ENCODE measurements at regions not wholly inside any gene's neighbourhood (a gene's known extent, or its start where the extent isn't known, plus 50 kb on each side); places are given as distances from the start of the nearest gene placed in this dataset.

DNA sequence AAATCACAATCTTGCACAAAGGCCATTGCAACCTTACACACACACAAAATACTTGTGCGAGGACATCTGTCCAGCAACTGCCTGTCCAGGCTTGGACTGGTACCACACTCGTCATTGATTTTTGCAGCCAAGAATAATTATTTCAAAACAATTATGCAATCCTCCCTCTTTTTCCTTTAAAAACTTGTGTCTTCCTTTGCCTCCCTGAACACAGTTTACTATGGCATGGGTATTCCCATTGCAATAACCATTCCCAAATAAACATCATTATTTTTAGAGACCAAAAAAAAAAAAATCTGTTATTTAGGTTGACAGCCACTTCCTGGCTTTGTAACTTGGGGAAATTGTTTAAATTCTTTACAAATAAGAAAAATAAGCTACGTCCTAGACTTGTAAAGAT lies 54.0 kb downstream of the C11orf91 start:
- DNase-seq (no peak), ATAC-seq (no peak)
- Mint-ChIP-seq H3K4me3 (no peak overlapping the region), H3K4me1 (ENCODE audit: low read depth) (no peaks in the 10 kb centered on the region), H3K9me3 (no peaks in the 10 kb centered on the region), H3K27me3 (ENCODE audit: low read depth) (peaks cover 18% of the 10 kb centered on the region), H3K36me3 (ENCODE audit: insufficient read depth) (no peaks in the 10 kb centered on the region)

DNA sequence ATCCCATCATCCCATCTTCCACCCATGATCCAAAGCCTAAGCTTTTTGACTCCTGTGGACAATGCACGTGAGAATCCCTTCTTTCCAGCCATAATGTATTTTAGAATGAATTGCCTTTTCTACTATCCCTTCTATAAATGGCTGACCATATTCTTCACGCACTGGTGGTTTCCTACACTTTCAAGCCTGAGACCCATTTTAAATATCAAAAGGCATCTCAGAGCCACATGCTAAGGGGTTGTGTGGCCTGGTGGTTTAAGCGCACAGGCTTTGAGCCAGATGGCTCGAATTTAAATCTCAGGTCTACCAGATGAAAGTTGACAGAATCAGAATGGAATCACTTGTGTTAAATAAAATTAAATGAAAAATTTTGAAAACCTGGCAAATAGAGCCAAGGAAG lies 54.5 kb downstream of the C11orf91 start:
- no peaks in the 10 kb centered on the region for H3K4me1 Mint-ChIP-seq (ENCODE audit: low read depth)
- peaks cover 19% of the 10 kb centered on the region for H3K27me3 Mint-ChIP-seq (ENCODE audit: low read depth)
- H3K9me3 Mint-ChIP-seq, result no peaks in the 10 kb centered on the region
- DNase-seq, result no peak
- no peaks in the 10 kb centered on the region for H3K36me3 Mint-ChIP-seq (ENCODE audit: insufficient read depth)
- ATAC-seq, result no peak
- H3K4me3 Mint-ChIP-seq, result no peak overlapping the region

DNA sequence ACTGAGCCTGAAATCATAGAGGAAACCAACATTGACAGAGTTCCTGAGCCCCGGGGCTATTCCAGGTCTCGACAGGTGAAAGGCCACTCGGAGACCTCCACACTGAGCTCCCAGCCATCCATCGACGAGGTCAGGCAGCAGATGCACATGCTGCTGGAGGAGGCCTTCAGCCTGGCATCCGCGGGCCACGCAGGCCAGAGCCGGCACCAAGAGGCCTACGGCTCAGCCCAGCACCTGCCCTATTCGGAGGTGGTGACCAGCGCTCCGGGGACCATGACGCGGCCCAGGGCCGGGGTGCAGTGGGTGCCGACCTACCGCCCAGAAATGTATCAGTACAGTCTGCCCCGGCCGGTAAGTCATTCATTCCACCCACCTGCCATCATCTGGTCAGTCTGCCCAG lies 54.9 kb downstream of the C11orf91 start:
- no peak for ATAC-seq
- Mint-ChIP-seq H3K9me3 (no peaks in the 10 kb centered on the region), H3K36me3 (ENCODE audit: insufficient read depth) (no peaks in the 10 kb centered on the region), H3K27me3 (ENCODE audit: low read depth) (peaks cover 16% of the 10 kb centered on the region), H3K4me1 (ENCODE audit: low read depth) (no peaks in the 10 kb centered on the region), H3K4me3 (no peak overlapping the region)
- DNase-seq, result no peak

DNA sequence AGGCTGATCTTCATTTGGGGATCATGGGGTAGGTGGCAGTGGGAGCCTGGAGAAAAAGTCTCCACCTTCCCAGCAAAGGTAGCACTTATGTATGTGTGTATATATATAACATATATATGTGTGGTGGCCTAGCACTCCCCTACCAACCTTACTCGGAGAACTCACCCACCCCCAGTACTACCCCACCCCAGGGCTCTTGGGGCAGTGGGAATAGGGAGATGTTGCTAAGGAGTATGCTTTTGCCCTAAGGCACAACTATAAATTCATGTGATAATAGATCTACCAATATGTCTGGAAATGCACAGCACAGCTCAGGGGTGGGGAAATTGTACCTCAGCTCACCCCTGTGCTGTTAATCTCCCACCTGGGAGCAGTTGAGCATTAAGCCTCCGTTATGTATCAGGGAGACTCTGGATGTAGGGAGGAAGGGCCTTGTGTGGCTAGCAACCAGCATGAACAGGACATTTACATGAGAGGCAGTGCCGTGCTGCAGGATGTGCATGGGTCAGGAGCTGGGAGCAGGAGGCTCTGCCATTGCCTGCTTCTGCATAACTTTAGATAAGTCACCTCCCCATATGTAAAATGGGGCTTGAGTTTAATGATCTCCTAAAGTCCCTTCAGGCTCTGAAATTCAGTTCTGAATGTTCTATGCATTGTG lies 57.3 kb downstream of the C11orf91 start:
- no peaks in the 10 kb centered on the region for H3K4me1 Mint-ChIP-seq (ENCODE audit: low read depth)
- no peaks in the 10 kb centered on the region for H3K36me3 Mint-ChIP-seq (ENCODE audit: insufficient read depth)
- H3K27me3 Mint-ChIP-seq (ENCODE audit: low read depth), result peaks cover 22% of the 10 kb centered on the region
- H3K4me3 Mint-ChIP-seq, result no peak overlapping the region
- ATAC-seq (no peak), DNase-seq (no peak)
- peaks cover 4% of the 10 kb centered on the region for H3K9me3 Mint-ChIP-seq

DNA sequence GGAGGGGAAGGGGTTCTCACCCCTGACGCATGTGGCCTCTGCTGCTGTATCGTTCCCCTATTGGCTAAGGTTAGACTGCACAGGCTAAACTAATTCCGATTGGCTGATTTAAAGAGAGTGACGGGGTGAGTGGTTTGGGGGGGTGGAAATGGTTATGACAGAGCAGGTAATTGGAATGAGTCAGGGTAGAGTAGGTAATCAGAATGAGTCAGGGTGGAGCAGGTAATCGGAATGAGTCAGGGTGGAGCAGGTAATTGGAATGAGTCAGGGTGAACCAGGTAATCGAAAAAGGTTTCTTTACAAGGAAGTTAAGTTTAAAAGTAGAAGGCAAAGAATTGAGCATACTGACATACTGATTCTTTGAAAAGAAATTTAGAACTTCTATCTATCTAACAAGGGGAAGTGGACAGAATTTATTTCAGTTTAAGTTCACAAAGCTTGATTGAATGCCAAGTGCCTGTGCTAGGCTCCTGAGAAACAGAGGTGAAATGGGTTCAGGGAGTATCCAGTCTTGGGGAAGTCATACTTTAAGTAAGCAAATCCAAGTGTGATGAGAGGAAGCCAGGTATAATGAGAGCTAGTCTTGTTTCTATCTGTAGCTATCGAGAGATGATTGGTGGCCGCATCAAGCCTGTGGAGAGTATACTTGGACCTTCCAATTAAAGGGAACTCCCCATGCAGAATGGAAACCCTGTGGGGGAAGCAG lies 58.0 kb downstream of the C11orf91 start:
- ATAC-seq (no peak), DNase-seq (no peak)
- peaks cover 4% of the 10 kb centered on the region for H3K9me3 Mint-ChIP-seq
- peaks cover 22% of the 10 kb centered on the region for H3K27me3 Mint-ChIP-seq (ENCODE audit: low read depth)
- H3K36me3 Mint-ChIP-seq (ENCODE audit: insufficient read depth), result no peaks in the 10 kb centered on the region
- no peaks in the 10 kb centered on the region for H3K4me1 Mint-ChIP-seq (ENCODE audit: low read depth)
- no peak overlapping the region for H3K4me3 Mint-ChIP-seq

DNA sequence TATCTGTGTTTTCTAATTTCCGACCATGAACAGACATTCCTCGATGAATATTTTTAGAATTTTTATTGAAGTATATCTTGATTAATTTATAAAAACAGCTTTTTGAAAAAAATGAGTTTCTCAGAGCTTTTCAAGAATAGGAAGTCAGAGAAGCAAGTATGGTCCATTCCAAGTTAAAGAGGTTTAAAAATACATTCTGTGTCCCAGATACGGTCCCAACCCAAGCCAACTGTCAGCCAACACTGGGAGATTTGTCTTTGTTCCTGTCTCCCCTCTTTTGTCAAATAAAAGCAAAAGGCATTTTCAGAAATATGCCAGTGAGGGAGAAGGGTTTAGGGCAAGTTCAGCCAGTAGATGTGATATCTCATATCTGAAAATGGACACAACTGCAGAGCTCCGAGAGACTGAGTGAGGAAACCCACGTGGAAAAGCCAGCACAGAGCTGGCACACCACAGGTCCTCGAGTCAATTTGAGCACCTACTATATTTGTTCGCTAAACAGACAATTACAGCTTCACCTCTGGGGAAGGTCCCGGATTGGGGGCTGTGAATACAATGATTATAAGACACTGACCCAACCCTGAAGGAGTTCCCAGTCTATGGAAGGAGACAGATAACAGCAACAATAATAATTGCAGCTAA lies 59.8 kb downstream of the C11orf91 start:
- Mint-ChIP-seq H3K27me3 (ENCODE audit: low read depth) (peaks cover 24% of the 10 kb centered on the region), H3K4me3 (no peak overlapping the region), H3K9me3 (peaks cover 4% of the 10 kb centered on the region), H3K36me3 (ENCODE audit: insufficient read depth) (no peaks in the 10 kb centered on the region), H3K4me1 (ENCODE audit: low read depth) (no peaks in the 10 kb centered on the region)
- ATAC-seq, result no peak
- no peak for DNase-seq

DNA sequence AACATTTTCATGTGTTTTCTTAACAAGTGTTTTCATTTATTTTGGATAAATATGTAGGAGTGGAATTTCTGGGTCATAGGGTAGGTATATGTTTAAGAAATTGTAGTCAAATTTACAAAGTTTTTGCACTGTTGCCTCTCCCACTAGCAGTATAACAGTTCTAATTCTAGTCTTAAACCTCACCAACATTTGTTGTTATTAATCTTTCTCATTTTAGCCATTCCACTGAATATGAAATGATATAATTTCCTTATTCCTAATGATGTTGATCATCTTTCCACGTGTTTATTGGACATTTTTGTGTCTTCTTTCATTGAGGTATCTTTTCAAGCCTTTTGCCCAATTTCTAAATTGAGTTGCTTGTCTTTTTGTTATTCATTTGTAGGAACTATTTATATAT lies 62.0 kb downstream of the C11orf91 start:
- Mint-ChIP-seq H3K9me3 (peaks cover 4% of the 10 kb centered on the region), H3K4me1 (ENCODE audit: low read depth) (no peaks in the 10 kb centered on the region), H3K36me3 (ENCODE audit: insufficient read depth) (no peaks in the 10 kb centered on the region), H3K4me3 (no peak overlapping the region), H3K27me3 (ENCODE audit: low read depth) (peaks cover 28% of the 10 kb centered on the region)
- DNase-seq, result no peak
- ATAC-seq, result no peak

DNA sequence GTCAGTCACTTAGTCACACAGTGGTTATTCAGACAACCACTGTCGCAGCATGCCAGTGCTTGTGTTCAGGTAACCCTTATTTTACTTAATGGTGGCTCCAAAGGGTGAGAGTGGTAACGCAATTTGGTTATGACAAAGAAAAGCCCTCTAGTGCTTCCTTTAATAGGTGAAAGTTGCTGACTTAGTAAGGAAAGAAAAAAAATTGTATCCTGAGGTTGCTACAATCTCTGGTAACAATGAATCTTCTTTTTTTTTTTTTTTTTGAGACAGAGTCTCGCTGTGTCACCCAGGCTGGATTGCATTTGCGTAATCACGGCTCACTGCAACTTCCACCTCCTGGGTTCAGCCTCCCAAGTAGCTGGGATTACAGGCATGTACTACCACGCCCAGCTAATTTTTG lies 64.5 kb downstream of the C11orf91 start:
- no peaks in the 10 kb centered on the region for H3K36me3 Mint-ChIP-seq (ENCODE audit: insufficient read depth)
- DNase-seq (no peak), ATAC-seq (no peak)
- H3K9me3 Mint-ChIP-seq, result peaks cover 4% of the 10 kb centered on the region
- H3K27me3 Mint-ChIP-seq (ENCODE audit: low read depth), result peaks cover 22% of the 10 kb centered on the region
- H3K4me1 Mint-ChIP-seq (ENCODE audit: low read depth), result no peaks in the 10 kb centered on the region
- no peak overlapping the region for H3K4me3 Mint-ChIP-seq

DNA sequence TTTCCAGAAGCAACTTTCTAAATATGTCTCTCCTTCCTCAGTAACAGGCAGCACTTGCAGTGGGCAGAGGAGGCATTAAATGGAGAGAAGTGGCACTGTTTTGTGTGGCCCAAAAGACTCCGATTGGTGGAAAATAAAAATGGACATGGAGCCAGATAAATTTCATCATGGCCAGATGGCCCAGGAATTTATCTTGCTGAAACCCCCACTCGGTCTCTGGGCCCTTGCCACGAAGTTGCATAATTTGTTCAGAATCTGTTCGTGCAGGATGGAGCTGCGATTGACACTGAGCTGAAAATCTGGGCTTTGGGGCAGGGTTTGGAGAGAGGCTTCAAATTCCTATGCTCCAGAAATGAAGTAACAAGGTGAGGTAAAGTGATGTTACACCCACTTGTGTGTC lies 65.5 kb downstream of the C11orf91 start:
- no peak for DNase-seq
- ATAC-seq, result no peak
- H3K9me3 Mint-ChIP-seq, result peaks cover 4% of the 10 kb centered on the region
- H3K4me1 Mint-ChIP-seq (ENCODE audit: low read depth), result no peaks in the 10 kb centered on the region
- no peaks in the 10 kb centered on the region for H3K36me3 Mint-ChIP-seq (ENCODE audit: insufficient read depth)
- H3K4me3 Mint-ChIP-seq, result no peak overlapping the region
- H3K27me3 Mint-ChIP-seq (ENCODE audit: low read depth), result peaks cover 23% of the 10 kb centered on the region

DNA sequence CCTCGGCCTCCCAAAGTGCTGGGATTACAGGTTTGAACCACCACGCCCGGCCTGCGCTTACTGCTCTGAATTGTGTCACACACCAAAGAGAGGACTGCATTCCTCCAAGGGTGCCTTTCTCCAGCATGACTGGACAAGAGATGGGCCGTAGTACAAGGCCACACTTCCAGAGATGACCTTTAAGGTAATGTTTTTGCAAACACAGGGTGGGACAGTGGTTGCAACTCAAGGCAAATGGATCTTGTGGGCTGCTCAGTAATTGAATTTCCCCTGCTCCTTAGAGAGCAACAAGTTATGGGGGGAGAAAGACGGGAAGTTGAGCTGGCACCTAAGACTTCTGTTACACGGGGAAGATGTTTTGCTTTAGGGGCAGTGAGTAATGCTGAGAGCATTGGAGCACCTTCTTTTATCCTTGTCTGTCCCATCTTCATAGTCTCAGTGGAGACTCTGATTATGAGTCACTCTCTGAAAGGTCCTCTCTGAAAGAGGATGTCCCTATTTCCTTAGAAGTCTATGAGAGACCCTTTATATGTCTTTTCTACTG lies 66.3 kb downstream of the C11orf91 start:
- peaks cover 23% of the 10 kb centered on the region for H3K27me3 Mint-ChIP-seq (ENCODE audit: low read depth)
- DNase-seq (no peak), ATAC-seq (no peak)
- H3K4me3 Mint-ChIP-seq, result no peak overlapping the region
- peaks cover 4% of the 10 kb centered on the region for H3K9me3 Mint-ChIP-seq
- no peaks in the 10 kb centered on the region for H3K36me3 Mint-ChIP-seq (ENCODE audit: insufficient read depth)
- H3K4me1 Mint-ChIP-seq (ENCODE audit: low read depth), result no peaks in the 10 kb centered on the region

DNA sequence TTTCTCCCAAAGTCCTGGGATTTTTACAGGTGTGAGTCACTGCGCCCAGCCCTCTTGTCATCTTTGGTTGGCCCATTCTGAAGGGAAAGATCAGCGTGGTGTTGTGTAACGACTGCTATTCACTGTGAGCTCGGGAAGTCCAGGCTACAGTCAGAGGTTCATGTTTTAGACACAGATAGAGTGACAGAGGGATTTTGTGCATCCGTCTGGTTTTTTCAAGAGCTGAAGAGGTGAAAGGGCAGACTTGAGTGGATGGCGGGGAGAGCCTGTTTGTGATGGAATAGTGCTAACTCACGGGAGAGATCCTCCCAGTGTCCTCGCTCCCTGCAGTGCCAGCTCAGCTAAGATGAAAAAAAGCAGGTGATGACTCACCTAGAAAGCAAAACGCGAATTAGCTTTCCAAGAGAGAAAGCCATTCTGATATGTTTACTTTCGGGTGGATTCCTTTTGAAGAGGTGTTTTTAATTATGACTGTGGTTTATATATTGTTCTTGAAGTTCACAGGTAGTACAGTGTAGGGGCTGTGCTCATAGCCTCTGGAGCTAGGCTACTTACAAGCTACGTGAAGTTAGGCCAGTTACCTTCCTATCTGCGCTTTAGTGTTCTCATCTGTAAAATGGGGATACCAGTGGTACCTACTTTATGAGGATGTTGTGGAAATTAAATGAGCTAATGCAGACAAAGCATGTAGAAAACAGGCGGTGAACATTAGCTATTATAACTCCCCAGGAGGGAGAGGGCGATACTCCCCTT lies 67.2 kb downstream of the C11orf91 start:
- no peaks in the 10 kb centered on the region for H3K9me3 Mint-ChIP-seq
- peaks cover 21% of the 10 kb centered on the region for H3K27me3 Mint-ChIP-seq (ENCODE audit: low read depth)
- H3K4me3 Mint-ChIP-seq, result no peak overlapping the region
- no peaks in the 10 kb centered on the region for H3K36me3 Mint-ChIP-seq (ENCODE audit: insufficient read depth)
- no peak for ATAC-seq
- DNase-seq, result no peak
- no peaks in the 10 kb centered on the region for H3K4me1 Mint-ChIP-seq (ENCODE audit: low read depth)

DNA sequence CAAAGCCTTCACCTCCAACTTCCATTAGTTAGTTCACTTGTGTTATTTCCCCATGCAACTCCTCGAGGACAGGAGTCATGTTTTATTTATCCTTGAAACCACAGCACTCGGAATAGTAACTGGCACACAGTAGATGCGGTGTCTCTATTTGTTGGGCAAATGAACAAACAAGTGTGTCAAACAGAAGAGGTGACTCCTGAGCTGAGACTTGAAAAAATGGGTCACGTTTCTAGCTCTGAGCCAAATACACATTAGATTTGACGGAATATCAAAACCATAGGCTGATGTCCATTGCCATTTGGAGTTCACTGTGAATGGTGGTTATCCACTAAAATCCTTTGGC lies 68.9 kb downstream of the C11orf91 start:
- no peak for DNase-seq
- ATAC-seq, result no peak
- Mint-ChIP-seq H3K27me3 (ENCODE audit: low read depth) (peaks cover 19% of the 10 kb centered on the region), H3K9me3 (no peaks in the 10 kb centered on the region), H3K36me3 (ENCODE audit: insufficient read depth) (no peaks in the 10 kb centered on the region), H3K4me1 (ENCODE audit: low read depth) (no peaks in the 10 kb centered on the region), H3K4me3 (no peak overlapping the region)

DNA sequence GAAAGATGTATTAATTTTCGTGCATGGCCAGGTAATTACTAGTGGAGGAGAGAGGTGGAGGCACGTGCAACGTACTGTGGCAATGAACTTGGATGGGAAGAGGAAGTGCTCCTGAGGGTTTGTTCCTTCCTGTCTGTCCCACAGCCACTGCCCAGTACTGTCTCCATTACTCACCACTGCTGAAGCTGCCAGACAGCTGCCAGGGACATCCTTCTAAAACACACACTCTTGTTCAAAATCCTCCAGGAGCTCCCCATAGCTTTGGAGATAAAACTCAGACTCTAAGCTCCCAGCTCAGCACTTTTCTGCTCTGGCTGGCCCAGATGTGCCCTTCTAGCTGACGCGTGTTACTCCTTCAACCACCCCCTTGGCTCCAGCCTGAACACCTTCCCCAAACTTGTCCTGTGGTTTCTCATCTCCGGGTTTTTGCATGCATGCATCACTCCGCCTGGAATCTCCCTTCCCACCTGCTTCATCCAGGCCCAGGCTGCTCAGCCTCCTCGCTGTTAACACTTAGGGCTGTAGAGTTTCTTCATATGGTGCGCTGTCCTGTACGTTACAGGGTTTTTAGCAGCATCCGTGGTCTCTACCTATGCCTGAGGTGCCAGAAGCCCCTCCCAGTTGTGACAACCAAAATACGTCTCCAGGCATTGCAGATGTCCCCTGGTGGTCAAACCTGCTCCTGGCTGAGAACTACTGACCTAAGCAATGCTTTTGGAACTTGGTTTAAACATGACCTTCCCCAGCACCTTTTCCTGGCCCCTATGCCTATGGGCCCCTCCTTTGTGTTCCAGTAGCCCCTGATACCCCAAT lies 69.5 kb downstream of the C11orf91 start:
- no peaks in the 10 kb centered on the region for H3K4me1 Mint-ChIP-seq (ENCODE audit: low read depth)
- H3K27me3 Mint-ChIP-seq (ENCODE audit: low read depth), result peaks cover 19% of the 10 kb centered on the region
- H3K4me3 Mint-ChIP-seq, result no peak overlapping the region
- H3K36me3 Mint-ChIP-seq (ENCODE audit: insufficient read depth), result no peaks in the 10 kb centered on the region
- no peaks in the 10 kb centered on the region for H3K9me3 Mint-ChIP-seq
- ATAC-seq (no peak), DNase-seq (no peak)

DNA sequence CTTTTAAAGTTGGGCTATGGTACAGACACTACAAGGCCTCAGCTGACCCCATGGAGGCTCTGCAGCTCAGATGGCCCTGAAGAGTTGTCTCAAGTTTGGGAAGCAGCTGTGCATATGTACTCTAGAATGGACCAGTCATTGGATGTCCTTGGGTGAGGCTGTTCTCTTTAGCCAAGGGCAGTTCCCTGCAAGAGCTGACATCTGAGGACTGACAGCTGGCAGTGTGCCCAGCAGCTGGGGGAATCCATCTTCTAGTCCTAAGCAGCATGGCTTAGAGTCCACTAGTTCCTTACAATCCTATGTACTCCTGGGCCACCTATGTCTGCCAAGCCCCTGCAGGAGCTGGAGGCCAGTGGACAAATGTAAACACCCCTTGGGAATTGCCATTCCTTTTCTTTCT lies 76.5 kb downstream of the C11orf91 start:
- no peaks in the 10 kb centered on the region for H3K9me3 Mint-ChIP-seq
- H3K27me3 Mint-ChIP-seq (ENCODE audit: low read depth), result no peaks in the 10 kb centered on the region
- no peak overlapping the region for H3K4me3 Mint-ChIP-seq
- no peaks in the 10 kb centered on the region for H3K36me3 Mint-ChIP-seq (ENCODE audit: insufficient read depth)
- no peaks in the 10 kb centered on the region for H3K4me1 Mint-ChIP-seq (ENCODE audit: low read depth)
- DNase-seq, result no peak
- no peak for ATAC-seq
